ENCODE measurements at regions not wholly inside any gene's neighbourhood (a gene's known extent, or its start where the extent isn't known, plus 50 kb on each side); places are given as distances from the start of the nearest gene placed in this dataset.

DNA sequence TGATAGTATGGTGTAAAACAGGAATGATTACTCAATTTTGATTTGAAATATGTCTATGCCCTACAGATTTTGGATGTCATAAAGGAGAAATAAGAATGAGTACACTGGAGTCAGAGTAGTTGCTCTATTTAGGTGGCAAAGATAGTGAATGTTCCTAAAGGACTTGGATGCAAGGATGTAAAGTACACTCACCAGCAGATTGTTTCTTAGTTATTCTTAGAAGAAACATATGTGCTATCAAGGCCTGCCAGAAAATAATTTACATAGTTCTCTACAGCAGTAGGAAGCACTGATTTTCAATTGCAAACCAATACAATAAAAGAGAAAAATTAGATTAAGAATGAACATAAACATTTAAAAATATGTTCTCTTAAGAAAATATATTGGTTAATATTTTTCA is 259.4 kb downstream of the PPP1R3A start:
- no peaks in the 10 kb centered on the region for H3K4me1 Mint-ChIP-seq (ENCODE audit: low read depth)
- H3K4me3 Mint-ChIP-seq (ENCODE audit: low read depth): no peak overlapping the region
- no peak overlapping the region for H3K27ac Mint-ChIP-seq
- TF ChIP-seq, protein P1, sequence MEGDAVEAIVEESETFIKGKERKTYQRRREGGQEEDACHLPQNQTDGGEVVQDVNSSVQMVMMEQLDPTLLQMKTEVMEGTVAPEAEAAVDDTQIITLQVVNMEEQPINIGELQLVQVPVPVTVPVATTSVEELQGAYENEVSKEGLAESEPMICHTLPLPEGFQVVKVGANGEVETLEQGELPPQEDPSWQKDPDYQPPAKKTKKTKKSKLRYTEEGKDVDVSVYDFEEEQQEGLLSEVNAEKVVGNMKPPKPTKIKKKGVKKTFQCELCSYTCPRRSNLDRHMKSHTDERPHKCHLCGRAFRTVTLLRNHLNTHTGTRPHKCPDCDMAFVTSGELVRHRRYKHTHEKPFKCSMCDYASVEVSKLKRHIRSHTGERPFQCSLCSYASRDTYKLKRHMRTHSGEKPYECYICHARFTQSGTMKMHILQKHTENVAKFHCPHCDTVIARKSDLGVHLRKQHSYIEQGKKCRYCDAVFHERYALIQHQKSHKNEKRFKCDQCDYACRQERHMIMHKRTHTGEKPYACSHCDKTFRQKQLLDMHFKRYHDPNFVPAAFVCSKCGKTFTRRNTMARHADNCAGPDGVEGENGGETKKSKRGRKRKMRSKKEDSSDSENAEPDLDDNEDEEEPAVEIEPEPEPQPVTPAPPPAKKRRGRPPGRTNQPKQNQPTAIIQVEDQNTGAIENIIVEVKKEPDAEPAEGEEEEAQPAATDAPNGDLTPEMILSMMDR (IDR thresholded peaks at IDR 0.05; ENCODE audit: unreplicated experiment): no peak
- DNase-seq (ENCODE audit: low spot score, unreplicated experiment): no peak
- H3K27me3 Mint-ChIP-seq: no peaks in the 10 kb centered on the region
- no peaks in the 10 kb centered on the region for H3K36me3 Mint-ChIP-seq (ENCODE audit: insufficient read depth)
- peaks cover 36% of the 10 kb centered on the region for H3K9me3 Mint-ChIP-seq (ENCODE audit: low read depth)

DNA sequence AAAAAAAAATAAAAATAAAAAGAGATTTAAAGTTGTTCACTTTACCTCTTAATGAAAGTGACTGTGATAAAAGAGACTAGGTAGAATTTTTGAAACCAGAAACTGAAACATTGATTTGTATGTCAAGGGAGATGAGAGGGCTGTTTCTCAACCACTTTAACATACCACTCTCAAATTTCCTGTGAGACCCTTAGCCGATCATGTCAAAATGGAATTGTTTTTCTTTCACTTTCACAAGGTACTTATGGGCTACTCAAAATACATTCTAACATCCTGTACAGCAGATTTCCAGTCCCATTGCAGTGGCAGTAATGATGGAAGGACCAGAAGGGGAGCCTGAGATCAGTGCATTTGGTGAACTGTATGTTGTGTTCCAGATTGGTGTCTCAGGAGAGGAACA is 261.2 kb downstream of the PPP1R3A start:
- no peak overlapping the region for H3K27ac Mint-ChIP-seq
- H3K9me3 Mint-ChIP-seq (ENCODE audit: low read depth): peaks cover 39% of the 10 kb centered on the region
- H3K27me3 Mint-ChIP-seq: no peaks in the 10 kb centered on the region
- H3K36me3 Mint-ChIP-seq (ENCODE audit: insufficient read depth): no peaks in the 10 kb centered on the region
- TF ChIP-seq, protein P1 (IDR thresholded peaks at IDR 0.05; ENCODE audit: unreplicated experiment): no peak
- H3K4me1 Mint-ChIP-seq (ENCODE audit: low read depth): no peaks in the 10 kb centered on the region
- no peak overlapping the region for H3K4me3 Mint-ChIP-seq (ENCODE audit: low read depth)
- DNase-seq (ENCODE audit: low spot score, unreplicated experiment): no peak

DNA sequence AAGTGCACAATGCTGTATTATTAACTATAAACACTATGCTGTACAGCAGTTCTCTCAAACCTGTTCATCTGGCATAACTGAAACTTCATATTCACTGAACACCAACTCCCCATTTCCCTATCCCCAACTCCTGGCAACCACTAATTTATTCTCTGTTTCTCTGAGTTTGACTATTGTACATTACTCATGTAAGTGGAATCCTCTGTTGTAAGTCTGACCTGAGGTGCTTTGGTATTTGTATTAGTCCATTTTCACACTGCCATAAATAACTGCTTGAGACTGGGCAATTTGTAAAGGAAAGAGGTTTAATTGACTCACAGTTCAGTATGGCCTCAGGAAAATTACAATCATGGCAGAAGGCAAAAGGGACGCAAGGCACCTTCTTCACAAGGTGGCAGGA is 266.3 kb downstream of the PPP1R3A start:
- Mint-ChIP-seq H3K4me1 (ENCODE audit: low read depth) (no peaks in the 10 kb centered on the region), H3K36me3 (ENCODE audit: insufficient read depth) (no peaks in the 10 kb centered on the region), H3K27me3 (no peaks in the 10 kb centered on the region), H3K4me3 (ENCODE audit: low read depth) (no peak overlapping the region), H3K9me3 (ENCODE audit: low read depth) (peaks cover 46% of the 10 kb centered on the region), H3K27ac (no peak overlapping the region)
- TF ChIP-seq, protein P1 (IDR thresholded peaks at IDR 0.05; ENCODE audit: unreplicated experiment): no peak
- no peak for DNase-seq (ENCODE audit: low spot score, unreplicated experiment)

DNA sequence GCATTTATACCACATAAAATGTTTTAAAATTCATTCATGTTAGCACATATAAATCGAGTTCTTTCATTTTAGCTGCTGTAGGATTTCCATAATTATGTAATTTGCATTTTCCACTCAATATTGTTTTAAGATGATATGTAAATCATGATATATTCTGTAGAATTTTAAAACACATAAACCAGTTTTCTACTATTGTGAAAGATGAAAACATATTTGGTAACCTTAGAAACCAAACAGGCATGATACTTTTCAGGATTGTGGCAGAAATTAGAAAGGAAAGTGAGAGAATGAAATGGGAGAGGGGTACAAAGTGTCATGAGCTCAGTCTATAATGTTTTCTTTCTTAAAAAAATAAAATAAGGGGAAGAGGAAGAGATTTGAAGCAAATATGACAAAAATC is 269.3 kb downstream of the PPP1R3A start:
- H3K36me3 Mint-ChIP-seq (ENCODE audit: insufficient read depth): peaks cover 3% of the 10 kb centered on the region
- H3K9me3 Mint-ChIP-seq (ENCODE audit: low read depth): peaks cover 43% of the 10 kb centered on the region
- no peaks in the 10 kb centered on the region for H3K4me1 Mint-ChIP-seq (ENCODE audit: low read depth)
- no peak overlapping the region for H3K4me3 Mint-ChIP-seq (ENCODE audit: low read depth)
- H3K27ac Mint-ChIP-seq: no peak overlapping the region
- no peak for DNase-seq (ENCODE audit: low spot score, unreplicated experiment)
- TF ChIP-seq, protein P1 (IDR thresholded peaks at IDR 0.05; ENCODE audit: unreplicated experiment): no peak
- no peaks in the 10 kb centered on the region for H3K27me3 Mint-ChIP-seq

DNA sequence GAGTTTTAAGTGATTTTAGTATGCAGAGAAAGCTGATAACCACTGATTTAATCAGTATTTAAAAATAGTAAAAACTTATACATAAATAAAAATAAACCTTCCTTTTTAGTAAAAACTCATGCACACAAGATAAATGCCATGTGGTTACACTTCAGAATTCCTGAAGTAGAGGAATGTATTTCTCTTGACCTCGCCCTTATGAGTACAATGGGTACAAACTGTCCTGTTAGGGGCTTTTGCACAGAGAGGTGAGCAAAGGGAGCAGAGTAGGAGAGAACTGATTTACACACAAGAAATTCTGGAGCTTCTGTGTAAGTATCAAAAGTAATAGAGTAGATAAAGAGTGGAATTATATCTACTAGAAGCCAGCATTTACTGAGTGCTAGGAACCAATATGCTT is 279.6 kb downstream of the PPP1R3A start:
- TF ChIP-seq, protein P1 (IDR thresholded peaks at IDR 0.05; ENCODE audit: unreplicated experiment): no peak
- peaks cover 50% of the 10 kb centered on the region for H3K9me3 Mint-ChIP-seq (ENCODE audit: low read depth)

More for the DNA sequence above, 279.6 kb downstream of the PPP1R3A start:
- H3K4me3 Mint-ChIP-seq (ENCODE audit: low read depth): no peak overlapping the region
- H3K4me1 Mint-ChIP-seq (ENCODE audit: low read depth): no peaks in the 10 kb centered on the region
- H3K36me3 Mint-ChIP-seq (ENCODE audit: insufficient read depth): peaks cover 4% of the 10 kb centered on the region
- H3K27ac Mint-ChIP-seq: no peak overlapping the region
- no peak for DNase-seq (ENCODE audit: low spot score, unreplicated experiment)
- H3K27me3 Mint-ChIP-seq: no peaks in the 10 kb centered on the region
